CD8-positive, alpha-beta memory T cell (primary cell): ENCODE measurements at regions not wholly inside any gene's neighbourhood (a gene's known extent, or its start where the extent isn't known, plus 50 kb on each side); places are given as distances from the start of the nearest gene placed in this dataset.

ENCODE experiments used
- CTCF ChIA-PET: fragments of 350-600 bp; sonication (Branson Sonifier 250); formaldehyde crosslinking; loops from one replicate; lab custom pipeline; 2021; ENCODE audit warnings: antibody characterized with exemption; lab: Charles Lee
- POLR2A ChIA-PET: fragments of 350-600 bp; sonication (Branson Sonifier 250); formaldehyde crosslinking; loops from one replicate; lab custom pipeline; 2021; ENCODE audit warnings: antibody characterized with exemption; lab: Charles Lee
- DNase-seq, 5 donors: peaks; one replicate each; pipeline versions ENCODE4 v3.0.0 to v3.0.0-alpha.2; 2020 to 2022; ENCODE audit warnings: mixed read lengths in 1 of 5
- H3K27ac ChIP-seq: one replicate; pipeline ENCODE4 v1.7.0; 2013; ENCODE audit warnings: low read depth, mild to moderate bottlenecking, low read length, moderate library complexity
- H3K27me3 ChIP-seq: 2 replicates; pipeline ENCODE4 v1.7.0; 2013; ENCODE audit warnings: low read length, mild to moderate bottlenecking; ENCODE audit not compliant: insufficient read depth, poor library complexity, severe bottlenecking
- H3K36me3 ChIP-seq: 2 replicates; pipeline ENCODE4 v1.7.0; 2013; ENCODE audit warnings: mild to moderate bottlenecking, low read length, moderate library complexity; ENCODE audit not compliant: insufficient read depth
- H3K4me1 ChIP-seq: 2 replicates; pipeline ENCODE4 v1.7.0; 2013; ENCODE audit warnings: mild to moderate bottlenecking, low read length, moderate library complexity; ENCODE audit not compliant: insufficient read depth
- H3K4me3 ChIP-seq: 2 replicates; pipeline ENCODE4 v1.7.0; 2013; ENCODE audit warnings: mild to moderate bottlenecking, low read length
- H3K9me3 ChIP-seq: 2 replicates; pipeline ENCODE4 v1.7.0; 2013; ENCODE audit warnings: mild to moderate bottlenecking, low read length
- H3K27ac Mint-ChIP-seq, 8 donors: one replicate each; pipeline ENCODE4 v1.8.0; 2020 to 2021; ENCODE audit warnings: mixed read lengths in 8 of 8, mild to moderate bottlenecking in 6 of 8, inconsistent platforms in 3 of 8, moderate library complexity in 3 of 8
- H3K27me3 Mint-ChIP-seq, 2 donors: one replicate each; pipeline ENCODE4 v1.8.0; 2020 to 2021; ENCODE audit warnings: mixed read lengths in 2 of 2, mild to moderate bottlenecking in 1 of 2, moderate library complexity in 1 of 2
- H3K36me3 Mint-ChIP-seq, 3 donors: one replicate each; pipeline ENCODE4 v1.8.0; 2020 to 2021; ENCODE audit warnings: mixed read lengths in 3 of 3, inconsistent platforms in 1 of 3, mild to moderate bottlenecking in 1 of 3
- H3K4me1 Mint-ChIP-seq, 3 donors: one replicate each; pipeline ENCODE4 v1.8.0; 2020 to 2021; ENCODE audit warnings: mixed read lengths in 3 of 3, inconsistent platforms in 1 of 3, mild to moderate bottlenecking in 1 of 3
- H3K4me3 Mint-ChIP-seq, 7 donors: one replicate each; pipeline ENCODE4 v1.8.0; 2020 to 2021; ENCODE audit warnings: mixed read lengths in 7 of 7, mild to moderate bottlenecking in 6 of 7, moderate library complexity in 4 of 7, inconsistent platforms in 2 of 7
- H3K9me3 Mint-ChIP-seq, 5 donors: one replicate each; pipeline ENCODE4 v1.8.0; 2020 to 2022; ENCODE audit warnings: mixed read lengths in 5 of 5, mild to moderate bottlenecking in 3 of 5, moderate library complexity in 2 of 5, inconsistent platforms in 1 of 5

DNA sequence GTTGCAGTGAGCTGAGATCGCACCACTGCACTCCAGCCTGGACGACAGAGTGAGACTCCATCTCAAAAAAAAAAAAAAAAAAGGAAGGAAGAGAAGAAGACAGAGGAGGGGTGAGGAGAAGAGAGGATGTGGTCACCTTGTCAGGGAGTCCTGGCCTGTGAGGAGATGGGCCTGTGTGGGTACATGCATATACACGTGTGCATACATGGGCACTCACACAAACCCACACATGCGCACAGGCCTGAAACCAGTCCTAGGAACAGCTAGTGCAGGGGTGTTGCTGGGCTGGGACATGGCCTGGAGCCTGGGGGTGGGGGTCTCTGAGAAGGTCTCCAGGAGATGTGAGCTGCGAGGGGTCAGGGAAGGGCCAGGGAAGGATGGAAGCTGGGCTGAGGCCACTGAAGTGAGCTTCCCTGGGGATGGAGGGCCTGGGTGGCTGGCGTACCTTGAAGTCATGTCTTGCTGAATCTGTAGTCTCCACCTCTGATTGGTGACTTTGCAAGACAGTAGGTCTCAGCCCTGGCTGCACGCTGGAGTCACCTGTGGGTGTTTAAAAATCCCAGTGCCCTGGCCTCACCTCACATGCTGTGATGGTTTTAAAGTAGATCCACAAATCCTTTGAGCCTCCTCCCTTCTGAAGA, 72.4 kb downstream of the MRM1 start:
- ChIA-PET CTCF (interaction anchor here (0.6 kb wide), 1 partner anchor 70 kb away, joined by 3 read pairs; no protein-coding TSS in a partner anchor), POLR2A (no interaction called here)
- Mint-ChIP-seq H3K9me3 (no peaks in the 10 kb centered on the region), H3K27ac (peak overlapping the region; percentile 32 to 95 (median 85)), H3K27me3 (no peaks in the 10 kb centered on the region), H3K36me3 (peaks cover 0 to 2% (median 0%) of the 10 kb centered on the region in 3 donors), H3K4me3 (peak overlapping the region in 6 of 7 donors; percentile 50 to 73 (median 68)), H3K4me1 (peaks cover 39 to 55% (median 51%) of the 10 kb centered on the region in 3 donors)
- H3K4me1 ChIP-seq = peaks cover 31% of the 10 kb centered on the region
- no peaks in the 10 kb centered on the region for H3K36me3 ChIP-seq
- no peak overlapping the region for H3K27ac ChIP-seq
- H3K27me3 ChIP-seq = no peaks in the 10 kb centered on the region
- no peak overlapping the region for H3K4me3 ChIP-seq
- DNase-seq = no peak
- no peaks in the 10 kb centered on the region for H3K9me3 ChIP-seq

DNA sequence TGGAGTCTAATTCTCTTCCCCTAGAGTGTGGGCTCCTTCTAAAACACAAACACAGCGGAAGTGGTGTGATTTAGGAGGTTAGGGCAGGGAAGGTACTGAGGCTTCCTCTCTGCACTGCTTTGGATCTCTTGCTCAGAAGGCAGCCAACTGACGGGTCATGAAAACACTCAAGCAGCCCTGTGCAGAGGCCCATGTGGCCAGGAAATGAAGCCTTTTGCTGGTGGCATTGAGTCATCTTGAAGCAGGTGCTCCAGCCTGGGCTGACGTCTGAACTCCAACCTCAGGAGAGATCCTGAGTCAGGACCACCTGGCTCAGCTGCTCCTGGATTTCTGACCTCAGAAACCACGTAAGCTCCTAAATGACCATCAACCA, 72.9 kb downstream of the MRM1 start:
- H3K9me3 Mint-ChIP-seq = no peaks in the 10 kb centered on the region
- ChIA-PET POLR2A (no interaction called here), CTCF (interaction anchor here (0.6 kb wide), 1 partner anchor 71 kb away, joined by 3 read pairs; no protein-coding TSS in a partner anchor)

DNA sequence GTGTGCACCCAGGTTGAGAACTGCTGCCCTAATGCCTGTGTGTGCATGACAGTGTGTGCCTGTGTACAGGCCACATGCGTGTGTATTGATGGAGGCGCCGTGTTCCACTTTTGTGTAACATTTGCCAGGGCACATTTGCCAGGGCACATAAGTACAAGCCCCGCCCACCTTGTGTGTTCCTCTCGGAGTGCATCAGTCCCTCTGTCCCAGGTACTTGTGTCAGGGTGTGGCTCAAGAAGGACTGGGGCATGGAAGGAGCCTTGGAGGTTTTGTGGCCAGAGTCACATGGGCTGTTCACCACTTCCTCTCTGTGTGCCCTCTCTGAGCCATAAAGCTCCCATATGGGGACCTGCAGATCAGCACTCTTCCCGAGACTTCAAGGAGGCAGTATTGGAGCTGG, 73.9 kb downstream of the MRM1 start:
- H3K4me3 Mint-ChIP-seq = peak overlapping the region in 6 of 7 donors; percentile 70 to 85 (median 74)
- H3K4me3 ChIP-seq = peak overlapping the region; percentile 34
- no peaks in the 10 kb centered on the region for H3K9me3 ChIP-seq
- peak in 1 of 5 donors; percentile 4 for DNase-seq
- H3K4me1 Mint-ChIP-seq = peaks cover 39 to 55% (median 51%) of the 10 kb centered on the region in 3 donors
- H3K4me1 ChIP-seq = peaks cover 31% of the 10 kb centered on the region
- no peaks in the 10 kb centered on the region for H3K9me3 Mint-ChIP-seq
- H3K27ac ChIP-seq = no peak overlapping the region
- H3K27me3 Mint-ChIP-seq = no peaks in the 10 kb centered on the region
- no peaks in the 10 kb centered on the region for H3K27me3 ChIP-seq
- H3K36me3 ChIP-seq = no peaks in the 10 kb centered on the region
- no peaks in the 10 kb centered on the region for H3K36me3 Mint-ChIP-seq
- CTCF ChIA-PET = interaction anchor here (0.7 to 1.3 kb wide), 3 partner anchors 21 to 74 kb away, joined by 3 read pairs; partner anchors contain the start of gene MRM1
- peak overlapping the region in 7 of 8 donors; percentile 38 to 95 (median 77) for H3K27ac Mint-ChIP-seq
- POLR2A ChIA-PET = interaction anchor here (0.8 kb wide), 1 partner anchor 47 kb away, joined by 4 read pairs; no protein-coding TSS in a partner anchor

More for the DNA sequence above, 72.9 kb downstream of the MRM1 start:
- Histone ChIP-seq H3K27ac (no peak overlapping the region), H3K27me3 (no peaks in the 10 kb centered on the region), H3K36me3 (no peaks in the 10 kb centered on the region), H3K9me3 (no peaks in the 10 kb centered on the region), H3K4me3 (no peak overlapping the region), H3K4me1 (peaks cover 31% of the 10 kb centered on the region)
- H3K27me3 Mint-ChIP-seq = no peaks in the 10 kb centered on the region
- H3K4me3 Mint-ChIP-seq = peak overlapping the region in 6 of 7 donors; percentile 50 to 73 (median 68)
- no peaks in the 10 kb centered on the region for H3K36me3 Mint-ChIP-seq
- H3K4me1 Mint-ChIP-seq = peaks cover 39 to 55% (median 51%) of the 10 kb centered on the region in 3 donors
- peak in 4 of 5 donors; percentile 26 to 75 (median 45) for DNase-seq
- H3K27ac Mint-ChIP-seq = peak overlapping the region; percentile 32 to 95 (median 81)

DNA sequence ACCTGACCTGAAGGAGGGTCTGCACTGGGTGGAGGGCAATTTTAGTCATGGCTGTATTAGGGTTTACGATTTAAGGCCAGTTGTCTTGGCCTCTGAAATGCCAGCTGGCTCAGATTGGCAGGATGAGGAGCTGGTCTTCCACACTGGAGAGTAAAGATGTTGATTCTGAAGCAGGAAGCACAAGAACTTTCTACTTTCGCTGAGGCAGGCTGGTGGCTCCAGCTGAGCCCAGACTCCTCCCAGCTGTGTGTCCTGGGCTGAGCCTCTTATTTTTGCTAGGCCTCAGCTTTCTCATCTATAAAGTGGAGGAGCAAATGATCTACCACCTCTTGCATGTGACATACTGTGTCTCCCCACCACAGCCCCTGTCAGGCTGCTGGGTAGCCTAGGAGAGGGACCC, 74.4 kb downstream of the MRM1 start:
- H3K9me3 Mint-ChIP-seq = no peaks in the 10 kb centered on the region
- ChIA-PET CTCF (interaction anchor here (0.7 to 1.3 kb wide), 3 partner anchors 21 to 75 kb away, joined by 3 read pairs; partner anchors contain the start of gene MRM1), POLR2A (no interaction called here)
- H3K27me3 Mint-ChIP-seq = no peaks in the 10 kb centered on the region
- Histone ChIP-seq H3K36me3 (no peaks in the 10 kb centered on the region), H3K27me3 (no peaks in the 10 kb centered on the region), H3K4me1 (peaks cover 31% of the 10 kb centered on the region), H3K4me3 (peak overlapping the region; percentile 34), H3K27ac (no peak overlapping the region), H3K9me3 (no peaks in the 10 kb centered on the region)
- no peaks in the 10 kb centered on the region for H3K36me3 Mint-ChIP-seq
- H3K4me1 Mint-ChIP-seq = peaks cover 39 to 53% (median 49%) of the 10 kb centered on the region in 3 donors
- H3K4me3 Mint-ChIP-seq = peak overlapping the region in 6 of 7 donors; percentile 70 to 85 (median 74)
- H3K27ac Mint-ChIP-seq = peak overlapping the region in 6 of 8 donors; percentile 67 to 95 (median 82)
- no peak for DNase-seq

DNA sequence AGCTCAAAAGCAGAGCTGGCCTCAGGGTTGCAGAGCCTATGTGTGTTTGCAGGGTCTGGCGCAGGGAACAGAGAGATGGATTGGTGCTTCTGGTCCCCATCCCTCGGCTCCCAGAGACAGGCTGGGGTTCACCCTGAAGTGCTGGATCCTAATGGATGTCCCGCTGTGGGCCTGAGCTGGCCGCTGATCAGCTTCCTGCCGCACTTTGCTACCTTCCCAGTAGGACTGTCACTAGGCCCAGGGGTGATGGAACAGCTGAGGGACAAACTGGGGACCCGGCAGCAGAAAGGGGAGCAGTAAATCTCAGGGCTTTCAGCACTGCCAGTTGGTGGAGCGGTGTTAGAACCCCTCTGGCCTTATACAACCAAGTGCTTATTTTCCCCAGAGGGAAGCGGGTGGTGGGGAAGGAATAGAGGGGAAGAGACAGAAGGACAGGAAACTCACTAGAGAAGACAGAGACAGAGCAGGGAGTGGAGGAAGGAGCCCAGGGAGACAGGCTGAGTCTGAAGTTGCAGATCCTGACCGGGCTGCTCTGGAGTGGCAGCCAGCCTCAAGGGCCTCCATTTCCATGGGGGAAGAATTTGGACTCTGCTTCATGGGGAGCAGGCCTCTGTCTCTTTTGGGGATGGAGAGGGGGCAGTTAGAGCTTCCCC, 78.6 kb downstream of the MRM1 start:
- DNase-seq = no peak
- Mint-ChIP-seq H3K27ac (peak overlapping the region in 2 of 8 donors; percentile 63 to 66), H3K36me3 (no peaks in the 10 kb centered on the region), H3K9me3 (no peaks in the 10 kb centered on the region), H3K4me3 (no peak overlapping the region), H3K4me1 (peaks cover 15 to 20% (median 18%) of the 10 kb centered on the region in 3 donors), H3K27me3 (no peaks in the 10 kb centered on the region)
- Histone ChIP-seq H3K27ac (no peak overlapping the region), H3K4me3 (no peak overlapping the region), H3K4me1 (peaks cover 15% of the 10 kb centered on the region), H3K36me3 (no peaks in the 10 kb centered on the region), H3K27me3 (no peaks in the 10 kb centered on the region), H3K9me3 (no peaks in the 10 kb centered on the region)
- ChIA-PET CTCF (no interaction called here), POLR2A (no interaction called here)

DNA sequence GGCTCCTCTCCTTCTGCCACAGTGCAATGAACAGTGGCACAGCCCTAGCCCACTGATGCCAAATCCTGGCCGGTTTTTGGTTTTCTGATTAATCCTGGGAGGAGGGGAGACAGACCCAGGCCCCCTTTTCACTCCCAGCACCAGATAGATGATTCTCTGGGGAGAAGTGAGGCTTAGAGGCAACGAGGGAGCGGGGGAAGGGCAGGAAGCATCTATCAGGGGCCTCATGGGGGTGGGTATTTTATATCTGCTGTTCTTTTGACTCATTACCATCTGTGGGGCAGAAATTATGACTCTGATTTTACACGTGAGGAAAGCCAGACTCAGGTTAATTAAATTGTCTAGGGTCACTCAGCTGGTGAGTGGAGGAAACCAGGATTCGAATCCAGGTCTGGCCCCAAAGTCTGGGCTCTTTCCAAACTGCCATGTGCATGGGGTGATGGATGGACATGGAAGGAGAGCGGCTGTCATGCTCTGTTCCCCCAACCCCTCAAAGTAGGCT, 79.4 kb downstream of the MRM1 start:
- Histone ChIP-seq H3K27ac (no peak overlapping the region), H3K36me3 (no peaks in the 10 kb centered on the region), H3K4me3 (no peak overlapping the region), H3K9me3 (no peaks in the 10 kb centered on the region), H3K27me3 (no peaks in the 10 kb centered on the region), H3K4me1 (peaks cover 7% of the 10 kb centered on the region)
- Mint-ChIP-seq H3K9me3 (no peaks in the 10 kb centered on the region), H3K27me3 (no peaks in the 10 kb centered on the region), H3K36me3 (no peaks in the 10 kb centered on the region), H3K4me3 (no peak overlapping the region), H3K4me1 (peaks cover 7 to 11% (median 10%) of the 10 kb centered on the region in 3 donors), H3K27ac (peak overlapping the region in 2 of 8 donors; percentile 77 to 78)
- POLR2A ChIA-PET = no interaction called here
- DNase-seq = no peak
- CTCF ChIA-PET = no interaction called here

DNA sequence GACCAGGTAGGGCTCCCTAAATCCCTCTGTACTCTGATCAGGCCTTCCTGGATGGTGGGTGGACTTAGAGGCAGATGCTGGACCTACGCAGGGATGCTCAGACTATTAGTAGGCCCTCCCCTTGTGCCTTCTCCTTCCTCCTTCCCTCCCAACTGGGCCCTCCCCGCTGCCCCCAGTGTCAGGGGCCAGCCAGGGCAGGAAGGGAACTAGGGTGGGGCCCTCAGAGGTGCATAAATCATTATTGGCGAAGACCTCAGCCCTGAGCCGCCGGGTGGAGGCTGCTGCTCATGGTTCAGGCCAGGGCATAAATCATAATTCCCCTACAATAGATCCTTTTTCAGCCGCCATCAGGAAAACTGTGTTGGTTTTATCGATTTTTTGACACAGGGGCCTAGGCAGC, 81.4 kb downstream of the MRM1 start:
- Histone ChIP-seq H3K9me3 (no peaks in the 10 kb centered on the region), H3K27ac (no peak overlapping the region), H3K4me3 (no peak overlapping the region), H3K27me3 (no peaks in the 10 kb centered on the region), H3K36me3 (no peaks in the 10 kb centered on the region), H3K4me1 (no peaks in the 10 kb centered on the region)
- CTCF ChIA-PET = no interaction called here
- POLR2A ChIA-PET = no interaction called here
- Mint-ChIP-seq H3K4me1 (no peaks in the 10 kb centered on the region), H3K9me3 (no peaks in the 10 kb centered on the region), H3K27me3 (peaks cover 0 to 2% of the 10 kb centered on the region in 2 donors), H3K27ac (no peak overlapping the region), H3K4me3 (no peak overlapping the region), H3K36me3 (no peaks in the 10 kb centered on the region)
- DNase-seq = no peak

DNA sequence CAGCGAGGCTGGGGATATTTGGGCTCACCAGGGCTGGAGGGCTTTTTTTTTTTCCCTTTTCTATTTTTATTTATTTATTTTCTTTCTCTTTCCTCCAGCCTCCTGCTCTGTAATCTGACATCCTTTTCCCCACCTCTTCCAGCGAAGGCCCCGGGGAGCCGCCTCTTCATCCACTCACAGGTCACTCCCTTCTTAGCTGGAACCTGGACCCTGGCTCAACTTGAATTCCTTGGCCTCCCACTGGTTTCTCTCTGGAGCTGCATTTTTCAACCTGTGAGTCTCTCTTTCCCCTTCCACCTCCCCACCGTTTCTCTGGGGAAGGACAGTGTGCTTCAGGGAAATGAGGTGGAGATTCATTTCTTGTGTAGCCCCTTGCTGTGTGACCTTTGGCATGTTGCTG, 82.0 kb downstream of the MRM1 start:
- no peak overlapping the region for H3K4me3 Mint-ChIP-seq

More for the DNA sequence above, 82.0 kb downstream of the MRM1 start:
- ChIA-PET CTCF (no interaction called here), POLR2A (no interaction called here)
- no peaks in the 10 kb centered on the region for H3K36me3 ChIP-seq
- H3K9me3 Mint-ChIP-seq = no peaks in the 10 kb centered on the region
- H3K36me3 Mint-ChIP-seq = no peaks in the 10 kb centered on the region
- no peak overlapping the region for H3K27ac ChIP-seq
- H3K9me3 ChIP-seq = no peaks in the 10 kb centered on the region
- H3K4me1 Mint-ChIP-seq = no peaks in the 10 kb centered on the region
- H3K27me3 ChIP-seq = no peaks in the 10 kb centered on the region
- H3K4me1 ChIP-seq = no peaks in the 10 kb centered on the region
- DNase-seq = no peak
- peaks cover 0 to 2% of the 10 kb centered on the region in 2 donors for H3K27me3 Mint-ChIP-seq
- no peak overlapping the region for H3K4me3 ChIP-seq
- H3K27ac Mint-ChIP-seq = no peak overlapping the region
